A549 (cell line): ENCODE measurements at regions not wholly inside any gene's neighbourhood (a gene's known extent, or its start where the extent isn't known, plus 50 kb on each side); places are given as distances from the start of the nearest gene placed in this dataset.

Experiments used
- ATAC-seq, 2 experiments: fragments of 200-7000 bp in 1 of 2; fragments of >200 bp in 1 of 2; cut with Nextera tagmentation in 1 of 2; cut with Tn5 transposase in 1 of 2; 3 replicates each; pipeline versions ENCODE4 v1.8.0 to v1.9.1; 2018 to 2020; ENCODE audit warnings: mild to moderate bottlenecking in 1 of 2, moderate library complexity in 1 of 2
- CTCF ChIA-PET: fragments of 300-600 bp; sonication (Branson Sonifier 250); formaldehyde crosslinking; extraction: SDS; loops from one replicate; lab custom pipeline; 2021; ENCODE audit warnings: antibody characterized with exemption, inconsistent platforms; lab: Yijun Ruan, JAX
- POLR2A ChIA-PET: fragments of 350-600 bp; formaldehyde crosslinking; extraction: SDS; loops from one replicate; lab custom pipeline; 2021; ENCODE audit warnings: antibody characterized with exemption, inconsistent platforms; lab: Yijun Ruan, JAX
- DNase-seq, 2 experiments: peaks; one replicate each; pipeline versions ENCODE4 v3.0.0 to v3.0.0-alpha.2; 2011 to 2016; ENCODE audit warnings: low read depth in 1 of 2, low spot score in 1 of 2
- FAIRE-seq: peaks from 2 replicates; lab custom pipeline; 2011; peaks lifted over from hg19 to GRCh38; lab: Jason Lieb, UNC
- H3K27ac ChIP-seq, 2 experiments: fragments of >200 bp; sonication (Bioruptor Twin); formaldehyde crosslinking; 3 replicates each; pipeline ENCODE4 v1.5.1; 2016 to 2017
- H3K4me1 ChIP-seq: fragments of >200 bp; sonication (Bioruptor Twin); formaldehyde crosslinking; 3 replicates; pipeline ENCODE4 v1.6.1; 2016
- H3K4me2 ChIP-seq: fragments of >200 bp; sonication (Bioruptor Twin); formaldehyde crosslinking; 3 replicates; pipeline ENCODE4 v1.6.1; 2016
- H3K4me3 ChIP-seq: fragments of >200 bp; sonication (Bioruptor Twin); formaldehyde crosslinking; 3 replicates; pipeline ENCODE4 v1.5.1; 2016
- H3K9me3 ChIP-seq: fragments of >200 bp; sonication (Bioruptor Twin); formaldehyde crosslinking; 3 replicates; pipeline ENCODE4 v1.6.1; 2016
- BHLHE40 ChIP-seq: IDR thresholded peaks from 2 replicates; pipeline ENCODE4 v1.6.1; 2012; ENCODE audit warnings: low read depth, low read length, inconsistent platforms
- EHMT2 ChIP-seq: fragments of 200-600 bp; sonication (generic); IDR thresholded peaks from 2 replicates; pipeline ENCODE4 v1.6.1; 2016; ENCODE audit warnings: antibody characterized with exemption, low read depth, mild to moderate bottlenecking, moderate library complexity
- FOXS1 ChIP-seq: fragments of 250-450 bp; sonication (Bioruptor Pico); IDR thresholded peaks from 2 replicates; pipeline ENCODE4 v1.5.0; 2020; ENCODE audit warnings: mild to moderate bottlenecking, moderate library complexity
- GATA3 ChIP-seq: IDR thresholded peaks from 2 replicates; pipeline ENCODE4 v1.6.1; 2012; ENCODE audit warnings: borderline replicate concordance
- HMGXB4 ChIP-seq: fragments of 250-450 bp; sonication (Bioruptor Pico); IDR thresholded peaks from 2 replicates; pipeline ENCODE4 v1.5.0; 2021; ENCODE audit warnings: mild to moderate bottlenecking, moderate library complexity, borderline replicate concordance
- HOXB5 ChIP-seq: fragments of 250-450 bp; sonication (Bioruptor Pico); IDR thresholded peaks from 2 replicates; pipeline ENCODE4 v1.5.0; 2020; ENCODE audit warnings: mild to moderate bottlenecking, moderate library complexity
- JUN ChIP-seq, 2 experiments: fragments of >200 bp; sonication (Bioruptor Twin); formaldehyde crosslinking; IDR thresholded peaks; 2 replicates in 1 of 2; 3 replicates in 1 of 2; pipeline ENCODE4 v1.6.1; 2016 to 2017
- JUNB ChIP-seq: fragments of >200 bp; sonication (Bioruptor Twin); formaldehyde crosslinking; IDR thresholded peaks from 2 replicates; pipeline ENCODE4 v1.6.1; 2016
- MYC ChIP-seq: IDR thresholded peaks from 2 replicates; pipeline ENCODE4 v1.6.1; 2012; ENCODE audit warnings: mild to moderate bottlenecking, inconsistent platforms, low read length, improper control_type of control experiment, borderline replicate concordance
- NFE2L2 ChIP-seq: fragments of 150-350 bp; conservative IDR thresholded peaks from 2 replicates; pipeline ENCODE4 v1.6.1; 2014; ENCODE audit warnings: low read length
- NR3C1 ChIP-seq: fragments of >200 bp; sonication (Bioruptor Twin); formaldehyde crosslinking; IDR thresholded peaks from 3 replicates; pipeline ENCODE4 v1.6.1; 2017
- PBX3 ChIP-seq: IDR thresholded peaks from 2 replicates; pipeline ENCODE4 v1.6.1; 2012
- PHF8 ChIP-seq: fragments of 200-600 bp; sonication (generic); IDR thresholded peaks from 2 replicates; pipeline ENCODE4 v1.6.1; 2016; ENCODE audit warnings: low read depth, mild to moderate bottlenecking, antibody characterized with exemption, moderate library complexity, borderline replicate concordance
- RCOR1 ChIP-seq: fragments of 150-350 bp; IDR thresholded peaks from 2 replicates; pipeline ENCODE4 v1.6.1; 2014; ENCODE audit warnings: antibody characterized with exemption, low read length, low read depth
- SMC3 ChIP-seq: fragments of >200 bp; sonication (Bioruptor Twin); formaldehyde crosslinking; IDR thresholded peaks from 3 replicates; pipeline ENCODE4 v1.6.1; 2018; ENCODE audit warnings: inconsistent platforms
- SREBF2 ChIP-seq: fragments of 450-650 bp; IDR thresholded peaks from 2 replicates; pipeline ENCODE4 v1.6.1; 2014; ENCODE audit warnings: mild to moderate bottlenecking, moderate library complexity
- ZFP36 ChIP-seq: fragments of 450-650 bp; IDR thresholded peaks from 2 replicates; pipeline ENCODE4 v1.6.1; 2014; ENCODE audit warnings: borderline replicate concordance; ENCODE audit not compliant: partially characterized antibody
- WGBS: methylation state at CpG from one replicate; pipeline ENCODE4 v1.1.6; 2017; ENCODE audit errors: missing lambda C conversion rate; 5-methylcytosine and 5-hydroxymethylcytosine counted together
- TF ChIP-seq, protein P1 (sequence below): fragments of 150-350 bp; IDR thresholded peaks from 2 replicates; pipeline ENCODE4 v1.6.1; 2014; ENCODE audit warnings: low read depth, mild to moderate bottlenecking, low read length

DNA sequence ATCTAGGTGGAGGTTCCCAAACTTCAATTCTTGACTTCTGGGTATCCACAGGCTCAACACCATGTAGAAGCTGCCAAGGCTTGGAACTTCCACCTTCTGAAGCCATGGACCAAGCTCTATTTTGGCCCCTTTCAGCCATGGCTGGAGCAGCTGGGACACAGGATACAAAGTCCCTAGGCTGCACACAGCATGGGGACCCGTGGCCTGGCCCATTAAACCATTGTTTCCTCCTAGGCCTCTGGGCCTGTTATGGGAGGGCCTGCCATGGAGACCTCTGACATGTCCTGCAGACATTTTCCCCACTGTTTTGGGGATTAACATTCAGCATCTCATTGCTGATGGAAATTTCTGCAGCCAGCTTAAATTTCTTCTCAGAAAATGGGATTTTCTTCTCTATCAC, 1908.0 kb downstream of the EFNA5 start:
- Histone ChIP-seq H3K4me1 (no peaks in the 10 kb centered on the region), H3K9me3 (0 out of 3 replicates have a peak, but pooled peaks cover 2% of the 10 kb centered on the region), H3K4me2 (no peak overlapping the region), H3K27ac (no peak overlapping the region), H3K4me3 (no peak overlapping the region)
- TF ChIP-seq SREBF2 (no peak), ZFP36 (peak; percentile 57)
- ChIA-PET POLR2A (no interaction called here), CTCF (no interaction called here)
- WGBS, result 0% methylated on average over 1 of the region's 1 CpG
- FAIRE-seq, result no peak
- no peak for DNase-seq
- no peak for ATAC-seq

DNA sequence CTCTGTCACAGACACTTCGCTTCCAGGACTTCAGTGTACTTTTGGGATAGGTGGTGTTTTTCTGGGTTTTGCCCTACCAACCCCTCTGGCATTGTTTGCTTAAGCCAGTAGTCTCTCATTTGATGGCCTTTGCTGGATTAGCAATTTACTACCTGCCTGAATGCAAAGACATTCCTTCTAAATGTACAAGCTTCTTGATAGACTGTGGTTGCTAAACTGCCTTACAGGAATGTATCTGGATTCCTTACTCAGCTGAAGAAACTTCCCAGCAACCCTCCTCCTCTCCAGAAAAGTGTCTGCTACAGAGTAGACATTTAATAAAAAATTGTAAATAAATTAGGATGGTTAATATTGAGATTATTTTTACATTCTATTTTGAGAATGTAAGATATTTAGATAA, 1916.7 kb downstream of the EFNA5 start:
- no peak overlapping the region for H3K4me2 ChIP-seq
- no peak for FAIRE-seq
- H3K4me1 ChIP-seq, result no peaks in the 10 kb centered on the region
- no peak for ATAC-seq
- WGBS, result 25% methylated on average over 1 of the region's 1 CpG
- no peak overlapping the region for H3K27ac ChIP-seq
- POLR2A ChIA-PET, result no interaction called here
- CTCF ChIA-PET, result no interaction called here
- no peak for DNase-seq
- no peak overlapping the region for H3K4me3 ChIP-seq
- TF ChIP-seq PHF8 (no peak), NFE2L2 (no peak), FOXS1 (CRISPR knock-in tag) (no peak), JUNB (no peak), SREBF2 (no peak), NR3C1 (no peak), PBX3 (no peak), BHLHE40 (no peak), SMC3 (no peak), JUN (IDR thresholded peaks at IDR 0.05) (no peak), GATA3 (no peak), RCOR1 (no peak), MYC (no peak), HOXB5 (CRISPR knock-in tag) (no peak), HMGXB4 (CRISPR knock-in tag) (no peak)
- TF ChIP-seq, protein P1, sequence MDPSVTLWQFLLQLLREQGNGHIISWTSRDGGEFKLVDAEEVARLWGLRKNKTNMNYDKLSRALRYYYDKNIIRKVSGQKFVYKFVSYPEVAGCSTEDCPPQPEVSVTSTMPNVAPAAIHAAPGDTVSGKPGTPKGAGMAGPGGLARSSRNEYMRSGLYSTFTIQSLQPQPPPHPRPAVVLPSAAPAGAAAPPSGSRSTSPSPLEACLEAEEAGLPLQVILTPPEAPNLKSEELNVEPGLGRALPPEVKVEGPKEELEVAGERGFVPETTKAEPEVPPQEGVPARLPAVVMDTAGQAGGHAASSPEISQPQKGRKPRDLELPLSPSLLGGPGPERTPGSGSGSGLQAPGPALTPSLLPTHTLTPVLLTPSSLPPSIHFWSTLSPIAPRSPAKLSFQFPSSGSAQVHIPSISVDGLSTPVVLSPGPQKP, result no peak
- no peaks in the 10 kb centered on the region for H3K9me3 ChIP-seq

DNA sequence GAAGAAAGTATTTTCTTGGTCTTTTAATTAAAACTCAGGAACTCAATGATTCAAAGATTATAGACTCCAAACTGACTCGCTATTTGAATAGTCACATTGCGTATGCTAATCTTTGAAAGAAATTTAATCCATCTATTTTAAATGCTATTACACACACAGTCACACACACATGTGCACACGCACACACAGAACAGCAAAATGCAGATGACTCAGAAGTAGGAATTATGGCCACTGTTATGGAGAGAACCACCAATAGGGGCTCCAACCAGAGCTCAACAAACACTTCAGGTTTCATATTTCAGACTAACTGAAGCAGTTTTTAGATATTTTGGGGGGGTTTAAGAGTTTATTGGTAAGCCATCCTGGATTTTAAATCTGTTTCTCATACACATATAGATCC, 1917.9 kb downstream of the EFNA5 start:
- H3K4me3 ChIP-seq, result no peak overlapping the region
- no peaks in the 10 kb centered on the region for H3K4me1 ChIP-seq
- no peak overlapping the region for H3K27ac ChIP-seq
- TF ChIP-seq HMGXB4 (CRISPR knock-in tag), result no peak
- TF ChIP-seq BHLHE40, result no peak
- TF ChIP-seq SREBF2, result no peak
- TF ChIP-seq EHMT2, result no peak
- TF ChIP-seq, all 56 proteins: peak for 0
- no peak for FAIRE-seq
- 71% methylated on average over 3 of the region's 3 CpGs for WGBS
- CTCF ChIA-PET, result no interaction called here
- Histone ChIP-seq H3K4me2 (no peak overlapping the region), H3K9me3 (no peaks in the 10 kb centered on the region)
- DNase-seq, result no peak
- no peak for ATAC-seq
- POLR2A ChIA-PET, result no interaction called here
